ENCODE measurements at regions not wholly inside any gene's neighbourhood (a gene's known extent, or its start where the extent isn't known, plus 50 kb on each side); places are given as distances from the start of the nearest gene placed in this dataset.

DNA sequence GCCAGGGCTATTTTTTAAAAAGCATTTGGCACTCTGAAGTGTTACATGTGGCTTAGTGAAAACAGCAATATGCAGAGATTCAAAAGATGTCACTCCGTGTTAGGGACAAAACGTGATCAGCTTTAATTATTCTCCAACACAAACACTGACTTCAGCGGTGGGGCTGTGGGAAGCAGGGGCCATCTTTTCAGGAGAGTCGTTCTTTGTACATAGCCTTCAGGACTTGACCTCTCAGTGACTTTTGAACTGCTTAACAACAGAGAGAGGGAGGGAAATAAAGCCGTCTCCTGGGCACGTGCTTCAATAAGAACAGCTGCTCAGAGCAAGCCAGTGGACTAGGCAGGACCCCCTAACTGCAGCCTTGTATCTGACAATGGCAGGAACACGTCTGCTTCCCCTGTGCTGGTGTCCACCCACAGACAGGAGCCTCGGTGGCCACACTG, 95.0 kb upstream of the HDAC4 start:
- TF ChIP-seq, protein P1, sequence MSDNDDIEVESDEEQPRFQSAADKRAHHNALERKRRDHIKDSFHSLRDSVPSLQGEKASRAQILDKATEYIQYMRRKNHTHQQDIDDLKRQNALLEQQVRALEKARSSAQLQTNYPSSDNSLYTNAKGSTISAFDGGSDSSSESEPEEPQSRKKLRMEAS (IDR thresholded peaks at IDR 0.05; ENCODE audit: insufficient read depth, insufficient read length): no peak
- TF ChIP-seq, protein P2, sequence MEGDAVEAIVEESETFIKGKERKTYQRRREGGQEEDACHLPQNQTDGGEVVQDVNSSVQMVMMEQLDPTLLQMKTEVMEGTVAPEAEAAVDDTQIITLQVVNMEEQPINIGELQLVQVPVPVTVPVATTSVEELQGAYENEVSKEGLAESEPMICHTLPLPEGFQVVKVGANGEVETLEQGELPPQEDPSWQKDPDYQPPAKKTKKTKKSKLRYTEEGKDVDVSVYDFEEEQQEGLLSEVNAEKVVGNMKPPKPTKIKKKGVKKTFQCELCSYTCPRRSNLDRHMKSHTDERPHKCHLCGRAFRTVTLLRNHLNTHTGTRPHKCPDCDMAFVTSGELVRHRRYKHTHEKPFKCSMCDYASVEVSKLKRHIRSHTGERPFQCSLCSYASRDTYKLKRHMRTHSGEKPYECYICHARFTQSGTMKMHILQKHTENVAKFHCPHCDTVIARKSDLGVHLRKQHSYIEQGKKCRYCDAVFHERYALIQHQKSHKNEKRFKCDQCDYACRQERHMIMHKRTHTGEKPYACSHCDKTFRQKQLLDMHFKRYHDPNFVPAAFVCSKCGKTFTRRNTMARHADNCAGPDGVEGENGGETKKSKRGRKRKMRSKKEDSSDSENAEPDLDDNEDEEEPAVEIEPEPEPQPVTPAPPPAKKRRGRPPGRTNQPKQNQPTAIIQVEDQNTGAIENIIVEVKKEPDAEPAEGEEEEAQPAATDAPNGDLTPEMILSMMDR (IDR thresholded peaks at IDR 0.05; ENCODE audit: extremely low read depth in 1 of 2, insufficient read depth in 1 of 2, low read depth in 1 of 2, low read length in 2 of 2): no peak
- TF ChIP-seq MYC (IDR thresholded peaks at IDR 0.05; ENCODE audit: low read depth, low read length): no peak
